ENCODE measurements at regions not wholly inside any gene's neighbourhood (a gene's known extent, or its start where the extent isn't known, plus 50 kb on each side); places are given as distances from the start of the nearest gene placed in this dataset.

GRCh38 chr7:67705850-67706249 lies 709.2 kb downstream of the TYW1 start:
- Histone ChIP-seq H2AFZ (ENCODE audit: low read depth, low read length) (no peak overlapping the region), H3K27me3 (ENCODE audit: low read depth, low read length) (no peaks in the 10 kb centered on the region), H3K4me2 (ENCODE audit: low read length) (no peak overlapping the region), H3K36me3 (replicated peaks; ENCODE audit: low read depth, low read length) (no peaks in the 10 kb centered on the region), H4K20me1 (ENCODE audit: insufficient read depth, low read length) (no peaks in the 10 kb centered on the region), H3K79me2 (ENCODE audit: low read length) (no peaks in the 10 kb centered on the region), H3K9ac (ENCODE audit: low read length) (no peak overlapping the region), H3K4me1 (ENCODE audit: low read length) (no peaks in the 10 kb centered on the region), H3K27ac (ENCODE audit: low read length) (no peak overlapping the region), H3K9me3 (ENCODE audit: insufficient read depth, low read length) (no peaks in the 10 kb centered on the region), H3K4me3 (ENCODE audit: low read length) (no peak overlapping the region)
- no peak for TF ChIP-seq EZH2phosphoT487 (IDR thresholded peaks at IDR 0.05; ENCODE audit: low read depth)
- TF ChIP-seq CTCF (IDR thresholded peaks at IDR 0.05; ENCODE audit: low read depth, low read length) = no peak

GRCh38 chr7:67711706-67712105 lies 715.1 kb downstream of the TYW1 start:
- H3K4me2 ChIP-seq (ENCODE audit: low read length) = no peak overlapping the region
- H3K4me1 ChIP-seq (ENCODE audit: low read length) = no peaks in the 10 kb centered on the region
- TF ChIP-seq EZH2phosphoT487 (IDR thresholded peaks at IDR 0.05; ENCODE audit: low read depth) (no peak), CTCF (IDR thresholded peaks at IDR 0.05; ENCODE audit: low read depth, low read length) (no peak)
- no peaks in the 10 kb centered on the region for H3K36me3 ChIP-seq (replicated peaks; ENCODE audit: low read depth, low read length)
- H3K4me3 ChIP-seq (ENCODE audit: low read length) = no peak overlapping the region
- no peak overlapping the region for H3K27ac ChIP-seq (ENCODE audit: low read length)
- H3K27me3 ChIP-seq (ENCODE audit: low read depth, low read length) = no peaks in the 10 kb centered on the region
- H4K20me1 ChIP-seq (ENCODE audit: insufficient read depth, low read length) = no peaks in the 10 kb centered on the region
- H2AFZ ChIP-seq (ENCODE audit: low read depth, low read length) = no peak overlapping the region
- H3K79me2 ChIP-seq (ENCODE audit: low read length) = no peaks in the 10 kb centered on the region
- H3K9me3 ChIP-seq (ENCODE audit: insufficient read depth, low read length) = no peaks in the 10 kb centered on the region
- no peak overlapping the region for H3K9ac ChIP-seq (ENCODE audit: low read length)

- Histone ChIP-seq H3K79me2 (ENCODE audit: low read length) (no peaks in the 10 kb centered on the region), H3K27ac (ENCODE audit: low read length) (no peak overlapping the region), H3K4me1 (ENCODE audit: low read length) (no peaks in the 10 kb centered on the region), H4K20me1 (ENCODE audit: insufficient read depth, low read length) (no peaks in the 10 kb centered on the region), H3K36me3 (replicated peaks; ENCODE audit: low read depth, low read length) (no peaks in the 10 kb centered on the region), H3K4me3 (ENCODE audit: low read length) (no peak overlapping the region), H3K4me2 (ENCODE audit: low read length) (no peak overlapping the region), H3K27me3 (ENCODE audit: low read depth, low read length) (no peaks in the 10 kb centered on the region), H3K9me3 (ENCODE audit: insufficient read depth, low read length) (no peaks in the 10 kb centered on the region), H2AFZ (ENCODE audit: low read depth, low read length) (no peak overlapping the region), H3K9ac (ENCODE audit: low read length) (no peak overlapping the region)
- TF ChIP-seq CTCF (IDR thresholded peaks at IDR 0.05; ENCODE audit: low read depth, low read length) = no peak
- TF ChIP-seq EZH2phosphoT487 (IDR thresholded peaks at IDR 0.05; ENCODE audit: low read depth) = no peak
Observed at GRCh38 chr7:67713451-67714056, 716.9 kb downstream of the TYW1 start.

GRCh38 chr7:67716729-67717128 lies 720.1 kb downstream of the TYW1 start:
- no peaks in the 10 kb centered on the region for H3K27me3 ChIP-seq (ENCODE audit: low read depth, low read length)
- no peaks in the 10 kb centered on the region for H3K4me1 ChIP-seq (ENCODE audit: low read length)
- H3K36me3 ChIP-seq (replicated peaks; ENCODE audit: low read depth, low read length) = no peaks in the 10 kb centered on the region
- no peak overlapping the region for H3K27ac ChIP-seq (ENCODE audit: low read length)
- H2AFZ ChIP-seq (ENCODE audit: low read depth, low read length) = no peak overlapping the region
- H3K4me3 ChIP-seq (ENCODE audit: low read length) = no peak overlapping the region
- TF ChIP-seq EZH2phosphoT487 (IDR thresholded peaks at IDR 0.05; ENCODE audit: low read depth) (no peak), CTCF (IDR thresholded peaks at IDR 0.05; ENCODE audit: low read depth, low read length) (no peak)
- no peaks in the 10 kb centered on the region for H3K9me3 ChIP-seq (ENCODE audit: insufficient read depth, low read length)
- H4K20me1 ChIP-seq (ENCODE audit: insufficient read depth, low read length) = no peaks in the 10 kb centered on the region
- no peak overlapping the region for H3K4me2 ChIP-seq (ENCODE audit: low read length)
- no peak overlapping the region for H3K9ac ChIP-seq (ENCODE audit: low read length)
- no peaks in the 10 kb centered on the region for H3K79me2 ChIP-seq (ENCODE audit: low read length)

Measured in OCI-LY3 (cell line).